ENCODE measurements at regions not wholly inside any gene's neighbourhood (a gene's known extent, or its start where the extent isn't known, plus 50 kb on each side); places are given as distances from the start of the nearest gene placed in this dataset.

- DNase-seq, result no peak
Observed at GRCh38 chr22:48376936-48377712, 1450.5 kb downstream of the BRD1 start.

- DNase-seq, result no peak
Observed at GRCh38 chr22:48376428-48376827, 1451.2 kb downstream of the BRD1 start.

GRCh38 chr22:48373626-48374173 is 1454.0 kb downstream of the BRD1 start:
- no peak for DNase-seq

- no peak for DNase-seq
Observed at GRCh38 chr22:48372390-48372789, 1455.3 kb downstream of the BRD1 start.

GRCh38 chr22:48371391-48371790 is 1456.3 kb downstream of the BRD1 start:
- no peak for DNase-seq

- no peak for DNase-seq
Observed at GRCh38 chr22:48370508-48371325, 1457.0 kb downstream of the BRD1 start.

- no peak for DNase-seq
Observed at GRCh38 chr22:48369789-48370507, 1457.7 kb downstream of the BRD1 start.

- no peak for DNase-seq
Observed at GRCh38 chr22:48368975-48369525, 1458.6 kb downstream of the BRD1 start.

- DNase-seq, result no peak
Observed at GRCh38 chr22:48367731-48368130, 1459.9 kb downstream of the BRD1 start.

GRCh38 chr22:48366591-48366990 is 1461.1 kb downstream of the BRD1 start:
- DNase-seq, result no peak

GRCh38 chr22:48366056-48366455 is 1461.6 kb downstream of the BRD1 start:
- no peak for DNase-seq

- DNase-seq, result no peak
Observed at GRCh38 chr22:48365386-48365785, 1462.3 kb downstream of the BRD1 start.

- DNase-seq, result no peak
Observed at GRCh38 chr22:48362721-48363404, 1464.8 kb downstream of the BRD1 start.

- DNase-seq, result no peak
Observed at GRCh38 chr22:48361099-48361639, 1466.5 kb downstream of the BRD1 start.

GRCh38 chr22:48359613-48359965 is 1468.1 kb downstream of the BRD1 start:
- no peak for DNase-seq

GRCh38 chr22:48358886-48359612 is 1468.6 kb downstream of the BRD1 start:
- DNase-seq, result no peak

GRCh38 chr22:48357961-48358360 is 1469.7 kb downstream of the BRD1 start:
- no peak for DNase-seq

GRCh38 chr22:48357196-48357595 is 1470.5 kb downstream of the BRD1 start:
- DNase-seq, result no peak

GRCh38 chr22:48356731-48357130 is 1470.9 kb downstream of the BRD1 start:
- no peak for DNase-seq

- DNase-seq, result no peak
Observed at GRCh38 chr22:48354096-48354495, 1473.6 kb downstream of the BRD1 start.

Measured in inflammatory macrophage treated with lipopolysaccharide for 4 hours (primary cell).